ENCODE measurements at regions not wholly inside any gene's neighbourhood (a gene's known extent, or its start where the extent isn't known, plus 50 kb on each side); places are given as distances from the start of the nearest gene placed in this dataset.

DNA sequence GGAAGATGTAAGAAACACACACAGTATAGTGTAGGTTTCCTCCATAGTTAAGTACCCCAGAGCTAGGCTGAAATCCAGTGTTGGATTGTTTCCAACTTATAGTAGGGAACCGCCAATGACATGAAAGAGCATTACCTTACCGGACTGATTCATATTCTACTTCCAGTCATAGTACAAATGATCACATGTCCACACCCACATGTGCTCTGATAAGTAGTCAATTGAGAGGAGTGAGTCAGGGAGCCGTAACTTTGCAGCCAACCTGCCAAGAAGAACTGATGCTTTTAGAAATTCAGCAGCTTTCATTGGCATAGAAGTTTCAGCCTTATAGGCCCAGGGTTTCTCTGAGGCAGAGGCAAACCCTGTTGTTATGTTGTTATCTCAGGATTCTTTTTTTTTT, 240.6 kb downstream of the ETS1 start:
- no peak for TF ChIP-seq CSDC2 (CRISPR knock-in tag; IDR thresholded peaks at IDR 0.05)
- no peak for TF ChIP-seq ESRRG (CRISPR knock-in tag; IDR thresholded peaks at IDR 0.05)
- TF ChIP-seq ZNF8 (CRISPR knock-in tag; IDR thresholded peaks at IDR 0.05), result no peak
- TF ChIP-seq TCF4 (CRISPR knock-in tag; IDR thresholded peaks at IDR 0.05; ENCODE audit: borderline replicate concordance), result no peak
- TF ChIP-seq ZFP30 (CRISPR knock-in tag; IDR thresholded peaks at IDR 0.05), result no peak
- no peak for TF ChIP-seq POU6F1 (CRISPR knock-in tag; IDR thresholded peaks at IDR 0.05; ENCODE audit: borderline replicate concordance, low read depth)
- no peak for TF ChIP-seq ZFP3 (CRISPR knock-in tag; IDR thresholded peaks at IDR 0.05)
- no peak for TF ChIP-seq TOX (CRISPR knock-in tag; IDR thresholded peaks at IDR 0.05; ENCODE audit: borderline replicate concordance)
- TF ChIP-seq, protein P1, sequence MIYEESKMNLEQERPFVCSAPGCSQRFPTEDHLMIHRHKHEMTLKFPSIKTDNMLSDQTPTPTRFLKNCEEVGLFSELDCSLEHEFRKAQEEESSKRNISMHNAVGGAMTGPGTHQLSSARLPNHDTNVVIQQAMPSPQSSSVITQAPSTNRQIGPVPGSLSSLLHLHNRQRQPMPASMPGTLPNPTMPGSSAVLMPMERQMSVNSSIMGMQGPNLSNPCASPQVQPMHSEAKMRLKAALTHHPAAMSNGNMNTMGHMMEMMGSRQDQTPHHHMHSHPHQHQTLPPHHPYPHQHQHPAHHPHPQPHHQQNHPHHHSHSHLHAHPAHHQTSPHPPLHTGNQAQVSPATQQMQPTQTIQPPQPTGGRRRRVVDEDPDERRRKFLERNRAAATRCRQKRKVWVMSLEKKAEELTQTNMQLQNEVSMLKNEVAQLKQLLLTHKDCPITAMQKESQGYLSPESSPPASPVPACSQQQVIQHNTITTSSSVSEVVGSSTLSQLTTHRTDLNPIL (CRISPR knock-in tag; IDR thresholded peaks at IDR 0.05; ENCODE audit: low read depth), result no peak
- TF ChIP-seq OSR1 (CRISPR knock-in tag; IDR thresholded peaks at IDR 0.05), result no peak
- TF ChIP-seq ZC3H10 (CRISPR knock-in tag; IDR thresholded peaks at IDR 0.05), result no peak
- TF ChIP-seq PATZ1 (CRISPR knock-in tag; IDR thresholded peaks at IDR 0.05; ENCODE audit: borderline replicate concordance), result no peak
- TF ChIP-seq, protein P2, sequence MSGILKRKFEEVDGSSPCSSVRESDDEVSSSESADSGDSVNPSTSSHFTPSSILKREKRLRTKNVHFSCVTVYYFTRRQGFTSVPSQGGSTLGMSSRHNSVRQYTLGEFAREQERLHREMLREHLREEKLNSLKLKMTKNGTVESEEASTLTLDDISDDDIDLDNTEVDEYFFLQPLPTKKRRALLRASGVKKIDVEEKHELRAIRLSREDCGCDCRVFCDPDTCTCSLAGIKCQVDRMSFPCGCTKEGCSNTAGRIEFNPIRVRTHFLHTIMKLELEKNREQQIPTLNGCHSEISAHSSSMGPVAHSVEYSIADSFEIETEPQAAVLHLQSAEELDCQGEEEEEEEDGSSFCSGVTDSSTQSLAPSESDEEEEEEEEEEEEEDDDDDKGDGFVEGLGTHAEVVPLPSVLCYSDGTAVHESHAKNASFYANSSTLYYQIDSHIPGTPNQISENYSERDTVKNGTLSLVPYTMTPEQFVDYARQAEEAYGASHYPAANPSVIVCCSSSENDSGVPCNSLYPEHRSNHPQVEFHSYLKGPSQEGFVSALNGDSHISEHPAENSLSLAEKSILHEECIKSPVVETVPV (CRISPR knock-in tag; IDR thresholded peaks at IDR 0.05), result no peak
- TF ChIP-seq ISL1 (CRISPR knock-in tag; IDR thresholded peaks at IDR 0.05), result no peak
- TF ChIP-seq PPARA (CRISPR knock-in tag; IDR thresholded peaks at IDR 0.05; ENCODE audit: borderline replicate concordance), result no peak
- TF ChIP-seq RARB (CRISPR knock-in tag; IDR thresholded peaks at IDR 0.05), result no peak
- no peak for TF ChIP-seq BACH2 (CRISPR knock-in tag; IDR thresholded peaks at IDR 0.05; ENCODE audit: borderline replicate concordance)
- no peak for ATAC-seq

GRCh38 chr11:128345316-128345715, 242.0 kb downstream of the ETS1 start:
- TF ChIP-seq, protein P2 (CRISPR knock-in tag; IDR thresholded peaks at IDR 0.05), result no peak
- no peak for TF ChIP-seq BACH2 (CRISPR knock-in tag; IDR thresholded peaks at IDR 0.05; ENCODE audit: borderline replicate concordance)
- no peak for TF ChIP-seq PATZ1 (CRISPR knock-in tag; IDR thresholded peaks at IDR 0.05; ENCODE audit: borderline replicate concordance)
- no peak for TF ChIP-seq POU6F1 (CRISPR knock-in tag; IDR thresholded peaks at IDR 0.05; ENCODE audit: borderline replicate concordance, low read depth)
- no peak for TF ChIP-seq ZNF70 (CRISPR knock-in tag; IDR thresholded peaks at IDR 0.05)
- TF ChIP-seq ARNTL (CRISPR knock-in tag; IDR thresholded peaks at IDR 0.05; ENCODE audit: borderline replicate concordance, low read depth), result no peak
- no peak for TF ChIP-seq SNAI2 (CRISPR knock-in tag; IDR thresholded peaks at IDR 0.05)
- no peak for TF ChIP-seq TOX (CRISPR knock-in tag; IDR thresholded peaks at IDR 0.05; ENCODE audit: borderline replicate concordance)
- ATAC-seq, result no peak
